ENCODE measurements at regions not wholly inside any gene's neighbourhood (a gene's known extent, or its start where the extent isn't known, plus 50 kb on each side); places are given as distances from the start of the nearest gene placed in this dataset.

DNA sequence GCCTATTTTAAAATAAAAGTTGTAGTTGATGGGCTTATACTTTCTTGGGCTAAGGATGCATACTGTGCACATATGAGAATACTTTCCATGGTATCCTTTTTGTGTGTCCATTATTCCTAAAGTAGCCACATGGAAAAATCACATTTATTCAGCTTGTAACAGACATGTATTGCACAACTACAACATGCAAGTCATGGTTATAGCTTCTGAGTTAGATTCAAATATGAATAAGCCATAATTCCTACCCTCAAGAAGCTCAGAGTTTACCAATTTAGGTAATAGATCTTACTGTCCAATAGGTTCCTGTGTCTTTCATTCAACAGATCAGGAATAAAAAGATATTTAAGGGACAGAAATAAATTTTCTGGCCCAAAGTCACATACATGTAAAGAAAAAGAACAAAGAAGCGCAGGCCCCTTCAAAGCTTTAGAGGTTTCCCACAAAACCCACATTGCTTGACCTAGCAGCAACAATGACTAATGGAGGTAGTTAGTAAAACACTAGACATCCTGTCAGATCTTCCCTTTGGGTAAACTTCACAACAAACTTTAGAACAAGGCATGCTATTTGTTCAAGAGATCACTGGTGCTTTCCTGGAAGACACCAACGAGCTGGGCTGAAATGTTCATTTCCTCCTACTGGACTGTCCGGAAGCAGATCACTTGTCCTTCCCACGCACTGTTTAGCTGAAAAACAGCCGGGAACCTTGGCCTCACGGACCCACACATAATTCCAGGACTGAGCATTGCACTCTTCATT lies 78.4 kb upstream of the ITGA1 start:
- intact Hi-C loops (cut with DNase I): no loop called here
- no peak for DNase-seq
- Histone ChIP-seq H3K27ac (peak overlapping the region; percentile 21), H3K9ac (ENCODE audit: low read depth in 2 of 2, low read length in 2 of 2) (no peak overlapping the region), H3K4me3 (no peak overlapping the region), H3K4me1 (no peaks in the 10 kb centered on the region), H3K9me3 (no peaks in the 10 kb centered on the region), H3K36me3 (no peaks in the 10 kb centered on the region), H3K27me3 (no peaks in the 10 kb centered on the region)
- TF ChIP-seq, protein P1, sequence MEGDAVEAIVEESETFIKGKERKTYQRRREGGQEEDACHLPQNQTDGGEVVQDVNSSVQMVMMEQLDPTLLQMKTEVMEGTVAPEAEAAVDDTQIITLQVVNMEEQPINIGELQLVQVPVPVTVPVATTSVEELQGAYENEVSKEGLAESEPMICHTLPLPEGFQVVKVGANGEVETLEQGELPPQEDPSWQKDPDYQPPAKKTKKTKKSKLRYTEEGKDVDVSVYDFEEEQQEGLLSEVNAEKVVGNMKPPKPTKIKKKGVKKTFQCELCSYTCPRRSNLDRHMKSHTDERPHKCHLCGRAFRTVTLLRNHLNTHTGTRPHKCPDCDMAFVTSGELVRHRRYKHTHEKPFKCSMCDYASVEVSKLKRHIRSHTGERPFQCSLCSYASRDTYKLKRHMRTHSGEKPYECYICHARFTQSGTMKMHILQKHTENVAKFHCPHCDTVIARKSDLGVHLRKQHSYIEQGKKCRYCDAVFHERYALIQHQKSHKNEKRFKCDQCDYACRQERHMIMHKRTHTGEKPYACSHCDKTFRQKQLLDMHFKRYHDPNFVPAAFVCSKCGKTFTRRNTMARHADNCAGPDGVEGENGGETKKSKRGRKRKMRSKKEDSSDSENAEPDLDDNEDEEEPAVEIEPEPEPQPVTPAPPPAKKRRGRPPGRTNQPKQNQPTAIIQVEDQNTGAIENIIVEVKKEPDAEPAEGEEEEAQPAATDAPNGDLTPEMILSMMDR (IDR thresholded peaks at IDR 0.05): no peak

DNA sequence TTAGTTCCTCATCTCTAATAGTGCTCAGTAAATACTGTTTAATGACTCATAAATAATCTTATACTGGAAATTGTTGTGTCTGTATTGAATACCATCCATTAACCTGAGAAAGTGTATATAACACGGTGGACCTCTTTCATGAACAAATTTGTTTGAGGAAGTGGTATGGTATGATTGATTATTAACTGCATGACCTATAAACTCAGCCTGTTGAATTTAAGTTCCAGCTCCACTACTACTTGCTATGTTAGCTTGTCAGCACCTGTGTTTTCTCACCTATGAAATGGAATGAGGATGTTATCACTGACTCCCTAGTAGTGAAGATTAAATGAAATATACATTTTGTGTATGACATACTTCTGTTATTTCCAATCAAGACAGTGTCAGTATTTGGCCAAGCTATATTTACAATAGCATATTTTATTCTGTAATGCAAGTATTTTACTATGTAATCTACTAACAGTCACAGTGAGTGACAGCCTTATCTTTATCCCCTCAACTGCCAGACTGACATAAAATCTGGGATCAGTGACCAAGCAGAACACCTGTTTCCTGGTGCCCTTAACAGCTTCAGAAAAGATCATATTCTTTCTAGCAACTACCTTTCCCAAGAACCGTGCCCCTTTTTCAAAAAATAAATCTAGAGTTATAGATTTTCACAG lies 77.3 kb upstream of the ITGA1 start:
- DNase-seq: no peak
- intact Hi-C loops (cut with DNase I): no loop called here
- H3K9ac ChIP-seq (ENCODE audit: low read depth in 2 of 2, low read length in 2 of 2): no peak overlapping the region
- no peaks in the 10 kb centered on the region for H3K36me3 ChIP-seq
- TF ChIP-seq, protein P1 (IDR thresholded peaks at IDR 0.05): no peak
- H3K4me1 ChIP-seq: no peaks in the 10 kb centered on the region
- H3K4me3 ChIP-seq: no peak overlapping the region
- no peaks in the 10 kb centered on the region for H3K27me3 ChIP-seq
- H3K9me3 ChIP-seq: no peaks in the 10 kb centered on the region
- peak overlapping the region; percentile 26 for H3K27ac ChIP-seq

DNA sequence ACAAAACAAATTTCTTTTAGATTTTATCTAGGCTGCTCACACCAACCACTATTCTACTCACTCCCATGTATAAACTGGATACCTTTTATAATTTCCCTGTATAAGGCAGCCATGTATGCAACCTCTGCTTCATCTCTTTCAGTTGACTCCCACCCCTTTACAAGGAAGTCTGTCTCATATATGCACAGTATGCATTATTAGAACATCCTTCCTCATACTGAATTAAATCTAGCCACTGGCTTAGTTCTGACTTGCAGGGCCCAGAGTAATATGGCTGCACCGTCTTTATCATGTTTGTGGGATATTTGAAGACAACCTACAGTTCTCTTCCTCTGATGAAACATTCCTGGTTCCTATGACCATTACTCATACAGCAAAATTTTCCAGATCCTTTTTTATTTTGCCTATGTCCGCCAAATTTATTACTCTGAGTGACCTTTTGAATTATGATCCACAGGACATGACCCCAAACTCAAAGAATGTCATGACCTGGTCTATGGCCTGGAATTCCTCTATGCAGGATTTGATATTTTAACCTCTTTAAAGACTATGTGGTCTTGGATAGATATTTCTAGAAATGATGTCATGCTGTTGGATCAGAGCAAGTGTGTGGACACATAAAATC lies 76.6 kb upstream of the ITGA1 start:
- Histone ChIP-seq H3K4me1 (no peaks in the 10 kb centered on the region), H3K27ac (peak overlapping the region; percentile 26)
- DNase-seq: no peak

DNA sequence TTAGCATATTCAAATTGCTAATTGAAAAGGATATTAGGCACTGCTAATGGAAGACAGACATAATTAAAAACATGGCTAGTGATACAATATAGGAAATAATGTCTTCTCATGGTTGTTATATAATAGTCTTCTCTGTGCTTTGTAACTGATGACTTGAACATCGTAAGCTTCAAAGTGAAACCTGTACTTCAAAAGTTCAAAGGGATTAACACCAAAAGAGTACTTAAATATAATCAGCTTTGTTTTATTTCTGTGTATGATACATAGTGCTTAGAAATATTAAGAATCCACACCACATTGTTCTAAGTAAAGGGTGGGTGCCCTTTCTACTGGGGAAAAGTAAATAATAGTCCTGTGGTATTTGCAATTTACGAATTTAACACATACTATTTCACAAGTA lies 75.4 kb upstream of the ITGA1 start:
- intact Hi-C loops (cut with DNase I): no loop called here
- no peak overlapping the region for H3K9ac ChIP-seq (ENCODE audit: low read depth in 2 of 2, low read length in 2 of 2)
- no peak for DNase-seq
- no peaks in the 10 kb centered on the region for H3K4me1 ChIP-seq
- H3K4me3 ChIP-seq: no peak overlapping the region
- no peak overlapping the region for H3K27ac ChIP-seq
- no peaks in the 10 kb centered on the region for H3K27me3 ChIP-seq
- TF ChIP-seq, protein P1 (IDR thresholded peaks at IDR 0.05): no peak
- no peaks in the 10 kb centered on the region for H3K9me3 ChIP-seq
- no peaks in the 10 kb centered on the region for H3K36me3 ChIP-seq

More for the DNA sequence above, 76.6 kb upstream of the ITGA1 start:
- H3K9ac ChIP-seq (ENCODE audit: low read depth in 2 of 2, low read length in 2 of 2): no peak overlapping the region
- H3K4me3 ChIP-seq: no peak overlapping the region
- intact Hi-C loops (cut with DNase I): no loop called here
- TF ChIP-seq, protein P1 (IDR thresholded peaks at IDR 0.05): no peak
- no peaks in the 10 kb centered on the region for H3K36me3 ChIP-seq
- H3K9me3 ChIP-seq: no peaks in the 10 kb centered on the region
- H3K27me3 ChIP-seq: no peaks in the 10 kb centered on the region

DNA sequence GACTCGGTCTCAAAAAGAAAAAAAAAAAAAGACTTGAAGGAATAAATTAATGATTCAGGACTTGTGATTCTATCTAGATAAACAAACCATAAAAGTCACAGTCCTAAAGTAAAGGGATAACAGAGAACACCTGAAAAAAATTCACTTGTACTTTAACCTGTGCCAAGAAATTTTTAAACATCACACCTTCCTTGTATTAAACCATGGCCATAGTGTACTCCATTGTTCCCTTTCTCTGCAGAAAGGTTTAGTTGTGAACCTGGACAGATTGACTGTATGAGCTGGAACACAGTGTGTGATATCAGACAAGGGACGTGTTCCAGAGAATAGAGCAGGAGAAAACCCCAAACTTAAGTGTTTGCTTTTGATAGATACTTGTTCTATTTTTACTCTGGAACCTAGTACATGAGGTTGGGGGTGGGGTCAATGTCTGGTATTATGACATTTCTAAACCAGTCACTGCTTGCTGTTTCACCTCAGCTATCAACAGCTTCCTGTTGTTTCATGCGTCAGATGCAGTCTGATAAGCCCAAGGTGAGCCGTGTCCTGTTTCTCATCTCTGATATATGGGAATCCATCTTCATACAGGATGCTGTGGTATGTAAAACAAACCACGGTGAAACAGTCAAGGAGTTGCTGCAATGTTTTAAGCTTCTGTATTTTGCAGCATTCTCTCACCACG lies 62.5 kb upstream of the ITGA1 start:
- H3K4me1 ChIP-seq: peaks cover 8% of the 10 kb centered on the region
- peak; percentile 62 for DNase-seq
- no peaks in the 10 kb centered on the region for H3K27me3 ChIP-seq
- intact Hi-C loops (cut with DNase I): no loop called here
- TF ChIP-seq, protein P1 (IDR thresholded peaks at IDR 0.05): no peak
- no peak overlapping the region for H3K4me3 ChIP-seq
- H3K27ac ChIP-seq: peak overlapping the region; percentile 9
- H3K9ac ChIP-seq (ENCODE audit: low read depth in 2 of 2, low read length in 2 of 2): peak overlapping the region in 1 of 2 donors; percentile 40
- H3K36me3 ChIP-seq: no peaks in the 10 kb centered on the region
- H3K9me3 ChIP-seq: no peaks in the 10 kb centered on the region

All from colonic mucosa (tissue), 4 donors.